Stimulated activated naive B cell treated with anti-CD40 and anti-IgM and Interleukin-4, amounts not matched to agents 10 μg/mL and 1 μg/mL and 100 μg/mL, for 72 hours (primary cell): ENCODE measurements at regions not wholly inside any gene's neighbourhood (a gene's known extent, or its start where the extent isn't known, plus 50 kb on each side); places are given as distances from the start of the nearest gene placed in this dataset.

ENCODE experiments used
- ATAC-seq, 2 donors: fragments of 150-1000 bp; cut with Tn5 transposase; replicated peaks; 2 replicates each; pipeline ENCODE4 v1.10.0; 2021; ENCODE audit warnings: moderate library complexity in 1 of 2
- DNase-seq: peaks from one replicate; pipeline ENCODE4 v3.0.0; 2021
- H3K27ac Mint-ChIP-seq: one replicate; pipeline ENCODE4 v1.8.0; 2022; ENCODE audit warnings: mild to moderate bottlenecking, mixed read lengths
- H3K27me3 Mint-ChIP-seq, 2 donors: one replicate each; pipeline ENCODE4 v1.8.0; 2022; ENCODE audit warnings: mixed read lengths in 2 of 2
- H3K36me3 Mint-ChIP-seq, 2 donors: one replicate each; pipeline ENCODE4 v1.8.0; 2022; ENCODE audit warnings: mixed read lengths in 2 of 2, mild to moderate bottlenecking in 1 of 2
- H3K4me1 Mint-ChIP-seq, 2 donors: one replicate each; pipeline ENCODE4 v1.8.0; 2022; ENCODE audit warnings: mixed read lengths in 2 of 2, mild to moderate bottlenecking in 1 of 2
- H3K4me3 Mint-ChIP-seq, 2 donors: one replicate each; pipeline ENCODE4 v1.8.0; 2022; ENCODE audit warnings: mild to moderate bottlenecking in 2 of 2, mixed read lengths in 2 of 2, moderate library complexity in 1 of 2
- H3K9me3 Mint-ChIP-seq, 2 donors: one replicate each; pipeline ENCODE4 v1.8.0; 2022; ENCODE audit warnings: mixed read lengths in 2 of 2, mild to moderate bottlenecking in 1 of 2

DNA sequence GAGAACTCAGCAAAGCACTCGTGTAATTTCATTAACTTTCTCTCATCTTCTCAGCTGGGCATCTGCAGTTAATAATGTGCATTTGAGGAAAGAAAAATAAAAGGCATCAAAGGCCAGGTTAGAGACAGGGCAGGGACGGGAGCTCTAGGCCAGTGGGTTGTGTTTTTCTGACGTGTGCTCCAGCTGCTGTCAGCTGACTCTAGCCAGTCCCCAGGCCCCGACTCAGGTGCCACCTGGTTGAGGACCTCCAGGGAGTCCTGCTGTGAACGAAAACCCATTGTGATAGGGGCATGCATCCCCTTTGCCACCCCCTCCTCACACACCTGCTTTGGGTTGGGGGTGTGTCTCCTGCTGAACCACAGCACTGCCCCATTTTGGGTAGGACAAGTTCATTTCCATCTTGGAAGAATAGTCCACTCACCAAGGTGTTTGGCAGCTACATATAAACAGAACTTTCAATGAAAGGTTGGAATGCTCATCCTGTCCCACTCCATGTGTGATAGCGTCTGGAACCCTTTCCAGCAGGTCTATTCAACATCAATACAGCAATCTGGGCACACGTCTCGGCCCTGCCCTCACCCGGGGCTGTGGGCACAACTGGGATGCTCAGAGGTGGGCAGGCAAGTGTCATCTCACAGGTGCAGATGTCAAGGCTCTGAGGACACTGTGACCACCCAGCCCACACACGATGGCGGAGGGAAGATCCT lies 146.1 kb upstream of the FAM20C start:
- no peak for ATAC-seq
- H3K4me1 Mint-ChIP-seq, result no peaks in the 10 kb centered on the region

DNA sequence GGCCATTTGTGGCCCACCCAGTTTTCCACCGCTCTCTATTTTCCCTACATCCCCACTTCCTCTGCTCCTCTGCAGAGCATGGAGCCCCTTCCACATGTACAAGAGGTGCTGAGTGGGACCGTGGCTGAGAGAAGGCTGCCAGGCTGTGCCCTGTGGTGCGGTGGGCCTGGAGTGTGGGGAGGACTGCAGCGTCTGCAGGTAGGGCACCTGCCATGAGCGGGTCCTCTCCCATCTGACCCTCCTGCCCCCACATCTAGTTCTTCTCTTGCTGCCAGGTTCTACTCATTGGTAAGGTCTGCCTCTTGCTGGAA lies 145.6 kb upstream of the FAM20C start:
- H3K4me3 Mint-ChIP-seq, result no peak overlapping the region
- no peaks in the 10 kb centered on the region for H3K9me3 Mint-ChIP-seq
- H3K27me3 Mint-ChIP-seq, result peaks cover 38 to 47% of the 10 kb centered on the region in 2 donors
- no peaks in the 10 kb centered on the region for H3K36me3 Mint-ChIP-seq
- no peak overlapping the region for H3K27ac Mint-ChIP-seq
- ATAC-seq, result no peak
- no peak for DNase-seq
- H3K4me1 Mint-ChIP-seq, result no peaks in the 10 kb centered on the region

More for the DNA sequence above, 146.1 kb upstream of the FAM20C start:
- no peaks in the 10 kb centered on the region for H3K36me3 Mint-ChIP-seq
- H3K27me3 Mint-ChIP-seq, result peaks cover 42 to 52% of the 10 kb centered on the region in 2 donors
- no peak overlapping the region for H3K4me3 Mint-ChIP-seq
- no peaks in the 10 kb centered on the region for H3K9me3 Mint-ChIP-seq
- no peak for DNase-seq
- H3K27ac Mint-ChIP-seq, result no peak overlapping the region

DNA sequence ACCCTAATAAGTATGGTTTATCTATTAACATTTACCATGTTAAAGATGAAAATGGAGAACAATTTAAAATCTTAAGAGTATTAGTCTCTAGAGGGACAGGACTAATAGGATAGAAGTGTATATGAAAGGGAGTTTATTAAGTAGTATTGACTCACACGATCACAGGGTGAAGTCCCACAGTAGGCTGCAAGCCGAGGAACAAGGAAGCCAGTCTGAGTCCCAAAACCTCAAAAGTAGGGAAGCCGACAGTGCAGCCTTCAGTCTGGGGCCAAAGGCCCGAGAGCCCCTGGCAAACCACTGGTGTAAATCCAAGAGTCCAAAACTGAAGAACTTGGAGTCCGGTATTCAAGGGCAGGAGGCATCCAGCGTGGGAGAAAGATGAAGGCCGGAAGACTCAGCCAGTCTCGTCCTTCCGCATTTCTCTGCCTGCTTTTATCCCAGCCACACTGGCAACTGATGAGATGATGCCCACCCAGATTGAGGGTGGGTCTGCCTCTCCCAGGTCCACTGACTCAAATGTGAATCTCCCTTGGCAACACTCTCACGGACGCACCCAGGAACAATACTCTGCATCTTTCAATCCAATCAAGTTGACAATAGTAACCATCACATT lies 140.8 kb upstream of the FAM20C start:
- Mint-ChIP-seq H3K9me3 (no peaks in the 10 kb centered on the region), H3K4me3 (no peak overlapping the region), H3K4me1 (no peaks in the 10 kb centered on the region), H3K36me3 (no peaks in the 10 kb centered on the region), H3K27me3 (peaks cover 7 to 11% of the 10 kb centered on the region in 2 donors), H3K27ac (no peak overlapping the region)
- DNase-seq, result no peak
- no peak for ATAC-seq

DNA sequence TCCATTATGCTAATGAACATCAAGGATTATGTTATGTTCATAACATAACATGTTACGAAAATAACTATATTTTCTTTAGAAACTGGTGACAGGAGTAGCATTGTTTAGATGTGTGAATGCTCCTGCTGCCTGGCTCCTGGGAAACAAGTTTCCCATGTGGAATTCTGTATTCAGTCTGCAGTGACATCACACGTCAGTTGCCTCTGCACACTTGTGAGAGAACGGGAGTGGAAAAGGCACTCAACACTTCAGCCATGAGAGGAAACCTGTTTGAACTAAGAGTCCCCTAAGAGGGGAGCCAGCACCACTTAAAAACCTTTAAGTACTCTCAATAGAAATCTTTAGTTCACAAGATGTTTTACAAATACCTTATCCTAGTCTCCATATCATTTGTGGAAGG lies 140.3 kb upstream of the FAM20C start:
- Mint-ChIP-seq H3K36me3 (no peaks in the 10 kb centered on the region), H3K27me3 (peaks cover 1 to 6% of the 10 kb centered on the region in 2 donors), H3K4me3 (no peak overlapping the region), H3K27ac (no peak overlapping the region), H3K9me3 (no peaks in the 10 kb centered on the region), H3K4me1 (no peaks in the 10 kb centered on the region)
- no peak for DNase-seq
- ATAC-seq, result no peak

DNA sequence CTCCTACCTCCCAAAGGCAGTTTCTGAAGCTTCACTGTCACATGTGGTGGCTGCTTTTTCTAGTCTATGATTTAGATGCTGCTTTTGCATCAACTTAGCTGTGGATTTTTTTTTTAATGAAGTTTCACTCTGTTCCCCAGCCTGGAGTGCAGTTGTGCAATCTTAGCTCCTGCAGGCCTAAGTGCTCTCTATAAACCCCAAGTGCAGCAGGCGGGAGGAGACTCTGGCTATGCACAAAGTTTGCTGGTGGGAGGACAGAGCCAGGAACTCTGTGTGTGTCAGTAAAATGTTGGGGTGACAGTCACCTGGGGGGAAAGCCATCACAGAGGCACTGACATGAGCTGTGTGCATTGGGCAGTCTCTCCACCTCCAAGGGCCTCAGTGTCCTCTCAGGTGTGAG lies 138.8 kb upstream of the FAM20C start:
- DNase-seq, result no peak
- Mint-ChIP-seq H3K27me3 (peaks cover 0 to 8% of the 10 kb centered on the region in 2 donors), H3K4me3 (no peak overlapping the region), H3K4me1 (no peaks in the 10 kb centered on the region), H3K36me3 (no peaks in the 10 kb centered on the region), H3K27ac (no peak overlapping the region), H3K9me3 (no peaks in the 10 kb centered on the region)
- ATAC-seq, result no peak

DNA sequence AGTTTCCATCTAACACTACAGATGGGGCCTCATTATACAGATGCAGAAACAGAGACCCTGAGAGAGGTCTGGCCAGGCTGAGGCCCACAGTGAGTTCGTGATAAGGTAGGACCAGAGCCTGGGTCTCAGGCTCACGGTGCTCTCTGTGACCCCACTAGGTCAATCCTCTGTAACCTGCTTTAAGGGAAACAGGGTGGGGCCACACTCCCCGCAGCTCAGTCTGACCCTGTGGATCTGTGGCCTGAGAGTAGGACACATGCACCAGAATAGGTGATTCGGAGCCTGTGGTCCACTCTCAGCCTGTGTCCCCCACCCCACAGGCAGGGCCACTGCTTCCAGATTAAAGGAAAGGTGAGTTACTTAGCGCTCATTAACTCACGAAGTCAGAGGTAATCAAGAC lies 137.8 kb upstream of the FAM20C start:
- H3K4me3 Mint-ChIP-seq, result no peak overlapping the region
- DNase-seq, result no peak
- H3K27ac Mint-ChIP-seq, result no peak overlapping the region
- H3K9me3 Mint-ChIP-seq, result no peaks in the 10 kb centered on the region
- no peaks in the 10 kb centered on the region for H3K4me1 Mint-ChIP-seq
- ATAC-seq, result no peak
- H3K27me3 Mint-ChIP-seq, result peaks cover 0 to 12% of the 10 kb centered on the region in 2 donors
- no peaks in the 10 kb centered on the region for H3K36me3 Mint-ChIP-seq

DNA sequence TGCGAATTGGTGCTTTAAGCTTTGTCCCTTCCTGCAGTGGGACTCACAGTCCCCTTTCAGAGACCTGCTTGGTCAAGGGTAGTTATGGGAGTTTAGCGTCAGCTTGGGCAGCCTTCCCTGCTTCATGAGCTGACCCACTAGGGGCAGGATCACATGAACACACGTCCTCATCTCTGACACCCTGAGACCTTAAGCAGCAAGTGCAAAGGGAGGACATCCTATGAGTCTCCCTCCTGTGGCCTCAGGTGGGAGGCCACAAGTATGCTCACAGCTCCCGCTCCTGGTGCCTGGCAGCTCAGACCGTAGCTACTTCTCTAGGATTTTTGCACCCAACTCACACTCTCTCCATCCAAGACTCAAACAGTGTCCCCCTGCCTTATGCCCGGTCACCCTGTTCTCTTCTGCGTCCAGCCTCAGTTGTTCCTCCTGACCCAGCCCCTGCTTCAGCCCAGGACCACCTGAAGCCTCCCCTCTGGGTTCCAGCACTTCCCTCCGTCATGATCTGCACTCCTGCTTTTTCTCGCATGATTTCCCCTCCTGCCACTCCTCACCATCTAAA lies 136.6 kb upstream of the FAM20C start:
- H3K27ac Mint-ChIP-seq, result no peak overlapping the region
- no peak for DNase-seq
- H3K4me1 Mint-ChIP-seq, result no peaks in the 10 kb centered on the region
- no peaks in the 10 kb centered on the region for H3K36me3 Mint-ChIP-seq
- no peak for ATAC-seq
- H3K27me3 Mint-ChIP-seq, result peaks cover 3 to 12% of the 10 kb centered on the region in 2 donors
- no peaks in the 10 kb centered on the region for H3K9me3 Mint-ChIP-seq
- no peak overlapping the region for H3K4me3 Mint-ChIP-seq

DNA sequence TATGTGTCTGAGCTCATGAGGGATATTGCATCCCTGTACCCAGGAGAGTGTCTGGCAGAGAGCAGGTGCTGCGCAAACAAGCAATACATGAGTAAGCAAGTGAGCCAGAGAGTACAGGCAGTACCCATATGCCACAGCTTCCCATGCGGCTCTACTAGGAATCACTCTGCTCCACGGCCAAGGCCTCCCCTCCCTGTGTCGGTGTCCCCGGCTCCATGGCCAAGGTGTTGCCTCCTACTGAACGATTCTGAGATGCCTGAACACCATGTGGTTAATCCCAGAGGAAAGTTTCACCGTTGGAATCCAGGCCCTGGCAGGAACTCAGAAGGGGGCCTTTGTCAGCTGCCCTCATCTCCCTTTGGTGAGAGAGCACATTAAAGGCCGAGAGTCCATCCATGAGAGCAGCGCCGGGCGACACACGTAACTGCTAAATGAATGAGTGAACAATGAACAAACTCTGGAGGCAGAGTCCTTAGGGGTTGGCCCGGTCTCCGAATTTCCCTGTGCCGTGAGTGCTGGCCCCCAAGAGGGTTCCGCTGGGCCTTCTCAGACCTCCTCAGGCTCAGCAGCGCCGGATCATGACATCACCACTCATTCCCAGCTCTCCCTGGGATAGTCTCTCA lies 136.0 kb upstream of the FAM20C start:
- DNase-seq (no peak), ATAC-seq (no peak)
- Mint-ChIP-seq H3K4me3 (no peak overlapping the region), H3K9me3 (no peaks in the 10 kb centered on the region), H3K36me3 (no peaks in the 10 kb centered on the region), H3K27ac (no peak overlapping the region), H3K27me3 (peaks cover 9 to 12% of the 10 kb centered on the region in 2 donors), H3K4me1 (no peaks in the 10 kb centered on the region)

DNA sequence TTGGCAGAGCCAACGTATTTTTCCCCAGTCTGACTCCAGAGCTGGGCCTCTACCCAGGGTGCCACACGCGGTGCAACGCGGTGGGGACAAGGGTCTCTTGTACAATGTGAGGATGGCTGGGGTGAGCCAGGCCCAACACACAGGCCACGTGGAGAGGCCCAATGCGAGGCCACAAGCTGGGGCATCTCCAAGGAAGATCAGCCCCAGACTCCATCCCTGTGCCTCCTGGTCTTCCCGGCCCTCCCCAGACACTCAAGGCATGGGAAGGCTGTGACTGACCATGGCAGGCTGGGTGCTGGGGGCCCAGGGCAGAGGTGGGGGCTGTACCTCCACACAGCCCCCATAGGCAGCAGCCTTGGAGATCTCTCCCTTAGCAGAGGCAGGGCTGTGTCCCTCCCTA lies 135.3 kb upstream of the FAM20C start:
- Mint-ChIP-seq H3K27ac (no peak overlapping the region), H3K4me3 (no peak overlapping the region), H3K27me3 (peaks cover 14 to 15% of the 10 kb centered on the region in 2 donors), H3K36me3 (no peaks in the 10 kb centered on the region), H3K9me3 (no peaks in the 10 kb centered on the region), H3K4me1 (no peaks in the 10 kb centered on the region)
- ATAC-seq, result no peak
- DNase-seq, result no peak

DNA sequence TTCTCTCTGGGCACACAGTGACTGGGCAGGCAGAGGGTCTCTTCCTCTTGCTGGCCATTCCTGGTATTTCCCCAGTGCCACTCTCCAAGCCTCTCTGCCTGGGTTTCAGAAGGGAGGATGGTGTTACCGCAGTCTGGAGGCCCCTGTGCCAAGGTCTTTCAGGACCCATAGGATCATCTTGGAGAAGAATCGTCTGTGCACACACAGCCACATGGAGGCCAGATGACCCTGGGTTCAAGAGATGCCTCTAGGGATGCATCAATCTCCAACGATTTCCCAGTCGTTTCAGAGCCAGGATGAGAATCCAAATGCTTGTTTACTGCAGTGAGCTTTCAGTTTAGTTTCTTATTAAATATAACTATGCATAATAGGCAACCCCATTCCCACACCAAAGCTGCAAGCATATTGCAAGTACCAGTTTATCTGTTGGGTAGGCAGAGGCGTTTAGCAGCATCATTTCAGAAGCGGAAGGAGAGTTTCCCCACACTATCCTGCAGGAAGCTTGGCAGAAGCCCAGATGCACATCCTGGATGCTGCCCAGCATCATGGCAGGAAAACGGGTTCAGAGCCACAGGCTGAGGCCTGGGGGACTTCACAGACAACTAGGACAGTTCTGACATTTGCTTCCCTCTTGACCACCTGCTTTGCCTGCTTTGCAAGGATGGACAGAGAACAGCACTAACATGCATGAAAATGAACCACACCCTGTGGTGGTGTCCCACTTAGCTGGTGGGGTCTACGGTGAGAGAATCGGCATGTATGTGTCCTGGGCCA lies 134.7 kb upstream of the FAM20C start:
- Mint-ChIP-seq H3K9me3 (no peaks in the 10 kb centered on the region), H3K4me3 (no peak overlapping the region), H3K4me1 (no peaks in the 10 kb centered on the region), H3K27ac (peak overlapping the region; percentile 56), H3K27me3 (peaks cover 17 to 20% of the 10 kb centered on the region in 2 donors), H3K36me3 (no peaks in the 10 kb centered on the region)
- DNase-seq (no peak), ATAC-seq (no peak)

DNA sequence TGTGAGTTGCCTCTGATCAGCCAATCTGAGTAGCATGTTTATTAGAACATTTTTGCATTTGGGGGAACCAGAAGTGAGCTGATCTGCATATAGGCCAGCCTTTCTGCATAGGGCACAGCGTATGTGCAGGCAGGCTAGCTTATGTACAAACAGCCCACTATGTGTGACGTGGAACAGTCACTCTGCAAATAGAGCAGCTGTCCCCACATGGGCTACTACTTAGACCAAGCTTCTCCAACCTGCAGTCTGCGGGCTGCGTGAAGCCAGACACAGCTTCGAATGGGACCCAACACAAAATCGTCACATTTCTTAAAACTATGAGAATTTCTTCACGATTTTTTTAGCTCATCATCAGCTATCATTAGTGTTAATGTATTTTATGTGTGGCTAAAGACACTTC lies 134.1 kb upstream of the FAM20C start:
- no peak for ATAC-seq
- Mint-ChIP-seq H3K36me3 (no peaks in the 10 kb centered on the region), H3K27me3 (peaks cover 17 to 20% of the 10 kb centered on the region in 2 donors), H3K27ac (no peak overlapping the region), H3K4me3 (no peak overlapping the region), H3K9me3 (no peaks in the 10 kb centered on the region), H3K4me1 (peaks cover 2 to 4% of the 10 kb centered on the region in 2 donors)
- DNase-seq, result no peak

DNA sequence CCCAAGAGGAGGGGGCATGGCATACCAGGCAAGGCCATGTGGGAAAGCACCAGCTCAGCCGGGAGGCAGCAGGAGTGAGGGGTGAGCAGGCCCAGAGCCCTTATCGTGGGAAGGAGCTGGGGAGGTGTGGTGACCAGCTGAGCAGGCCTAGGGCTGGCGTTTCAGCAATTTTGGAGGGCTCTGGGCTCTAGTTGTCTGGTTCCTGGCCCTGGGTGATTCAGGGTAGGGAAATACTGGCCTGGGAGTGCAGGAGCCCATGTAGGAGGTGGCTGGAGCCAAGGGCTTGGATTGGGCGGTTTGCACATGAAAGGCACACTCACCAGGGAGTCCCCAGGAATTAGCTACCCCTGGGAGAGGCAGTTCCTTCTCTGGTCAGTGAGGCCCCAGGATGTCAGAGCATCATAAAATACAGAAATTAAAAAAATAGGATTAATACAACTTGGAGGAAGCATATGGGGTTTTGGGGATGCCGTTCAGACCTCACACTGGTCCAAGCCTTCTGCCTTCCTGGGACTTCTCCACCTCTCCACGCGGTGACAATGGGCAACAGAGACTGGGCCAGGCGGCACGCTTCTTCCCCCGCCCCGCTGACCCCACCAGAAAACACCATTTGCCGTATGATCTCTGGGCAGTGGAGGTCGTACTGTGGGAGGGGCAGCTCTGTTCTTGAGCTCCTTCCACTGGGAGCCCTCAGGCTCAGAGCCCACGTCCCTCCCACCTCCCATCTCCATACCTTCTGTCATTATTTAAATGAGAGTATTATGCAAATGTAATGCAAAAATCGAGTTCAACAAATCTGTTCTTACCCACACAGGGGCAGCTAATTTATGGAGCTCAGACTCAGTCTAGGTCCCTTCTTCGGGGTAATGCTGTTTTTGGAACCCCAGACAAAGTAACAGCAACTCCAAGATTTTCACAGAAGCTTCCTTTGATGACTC lies 133.0 kb upstream of the FAM20C start:
- H3K27ac Mint-ChIP-seq, result no peak overlapping the region
- H3K9me3 Mint-ChIP-seq, result no peaks in the 10 kb centered on the region
- ATAC-seq, result no peak
- no peak for DNase-seq
- H3K4me1 Mint-ChIP-seq, result peaks cover 9 to 11% of the 10 kb centered on the region in 2 donors
- no peaks in the 10 kb centered on the region for H3K36me3 Mint-ChIP-seq
- H3K27me3 Mint-ChIP-seq, result peaks cover 17 to 22% of the 10 kb centered on the region in 2 donors
- H3K4me3 Mint-ChIP-seq, result no peak overlapping the region

DNA sequence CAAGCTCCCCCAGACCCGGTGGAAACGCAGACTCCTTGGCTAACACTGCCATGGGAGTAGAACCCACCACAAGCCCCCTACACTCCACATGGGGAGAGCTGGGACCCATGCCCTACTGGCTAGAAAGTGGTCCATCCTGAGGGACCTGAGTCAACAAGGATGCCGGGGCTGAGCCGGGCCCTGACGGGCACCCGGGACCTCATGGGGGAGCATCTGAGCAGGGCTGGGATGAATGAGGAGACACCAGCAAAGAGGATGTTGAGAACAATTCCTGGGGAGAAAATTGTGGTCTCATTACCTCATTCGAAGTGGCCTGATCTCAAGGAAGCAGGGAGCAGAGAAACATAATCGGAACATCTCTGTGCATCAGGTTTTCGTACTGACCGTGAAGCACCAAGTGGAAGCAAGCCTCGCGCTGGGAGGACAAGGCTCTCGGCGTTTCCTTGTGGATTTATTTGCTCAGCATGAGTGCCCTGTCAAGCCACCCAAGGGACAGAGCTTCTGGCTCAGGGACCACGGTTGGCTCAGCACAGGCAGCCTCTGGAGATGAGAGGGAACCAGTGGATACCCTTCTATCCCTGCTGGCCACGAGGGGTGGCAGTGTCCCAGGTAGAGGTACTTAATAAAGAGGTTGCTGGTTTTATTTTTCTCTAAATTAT lies 132.2 kb upstream of the FAM20C start:
- Mint-ChIP-seq H3K4me3 (no peak overlapping the region), H3K27ac (no peak overlapping the region), H3K36me3 (no peaks in the 10 kb centered on the region), H3K4me1 (peaks cover 9 to 11% of the 10 kb centered on the region in 2 donors), H3K27me3 (peaks cover 17 to 30% of the 10 kb centered on the region in 2 donors), H3K9me3 (no peaks in the 10 kb centered on the region)
- DNase-seq (no peak), ATAC-seq (no peak)
